ENCODE measurements at regions not wholly inside any gene's neighbourhood (a gene's known extent, or its start where the extent isn't known, plus 50 kb on each side); places are given as distances from the start of the nearest gene placed in this dataset.

DNA sequence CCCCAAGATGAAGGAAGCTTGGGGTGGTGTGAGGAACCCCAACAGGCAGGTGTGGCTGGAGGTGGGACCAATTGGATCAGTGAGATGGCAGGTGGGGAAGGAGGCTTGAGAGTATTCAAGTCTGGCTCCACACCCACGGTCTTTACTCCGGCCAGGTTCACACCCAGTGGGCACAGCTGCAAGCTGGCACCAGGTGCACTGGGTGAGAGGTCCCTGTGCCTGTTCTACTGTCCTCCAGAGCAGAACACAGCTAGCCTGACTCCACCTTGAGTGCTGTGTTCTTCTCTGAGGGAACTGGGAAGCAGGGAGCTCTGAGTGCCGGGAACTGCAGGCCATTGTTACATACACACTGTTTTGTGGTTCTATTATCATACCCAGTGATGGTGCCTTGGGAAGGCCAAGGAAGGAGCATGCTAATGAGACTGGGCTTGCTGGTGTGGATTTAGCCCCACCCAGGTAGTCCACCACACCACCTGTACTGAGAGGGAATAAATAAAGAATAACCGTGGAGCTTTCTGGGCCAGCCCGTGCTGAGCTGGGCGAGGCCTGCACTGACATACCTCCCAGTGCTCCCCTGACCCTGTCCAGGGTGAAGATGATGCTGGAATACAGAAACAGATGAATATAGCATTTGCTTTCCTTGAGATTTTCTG is 93.4 kb downstream of the ABHD5 start:
- no peak for DNase-seq (ENCODE audit: low spot score)

DNA sequence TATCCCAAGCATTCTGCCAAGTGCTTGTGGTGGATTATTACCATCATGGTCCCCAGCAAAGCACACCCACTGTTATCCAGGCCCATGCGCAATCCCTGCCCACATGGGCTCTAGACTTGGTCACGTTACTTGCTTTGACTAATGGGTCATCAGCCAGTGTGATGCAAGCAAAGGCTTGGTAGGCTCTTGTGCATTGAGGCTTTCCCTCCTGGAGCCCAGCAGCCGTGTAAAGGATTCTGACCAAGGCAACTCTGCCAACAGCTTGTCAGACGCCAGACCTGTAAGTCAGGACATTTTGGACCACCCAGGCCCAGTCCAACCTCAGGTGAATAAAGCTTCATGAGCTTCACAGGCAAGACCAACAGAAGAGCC is 93.9 kb downstream of the ABHD5 start:
- DNase-seq (ENCODE audit: low spot score) = no peak

DNA sequence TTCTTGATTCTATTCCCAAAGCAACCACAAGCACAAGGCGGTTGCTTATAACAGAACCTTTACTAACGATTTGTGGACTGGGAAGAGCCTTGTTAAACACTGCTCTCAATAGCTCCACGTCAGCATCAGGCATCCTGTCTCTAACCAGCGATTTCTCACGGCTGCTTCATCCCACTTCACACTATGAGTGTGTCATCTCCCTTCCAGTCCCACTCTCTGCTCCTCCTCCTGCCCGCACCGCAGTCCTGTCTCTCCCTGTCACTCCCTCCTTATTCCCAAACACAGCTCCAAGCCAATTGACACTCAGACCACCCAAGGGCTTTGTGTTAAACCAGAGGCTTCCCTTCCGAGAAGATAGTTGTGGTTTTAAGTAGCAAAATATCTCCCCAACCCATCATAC is 94.8 kb downstream of the ABHD5 start:
- DNase-seq (ENCODE audit: low spot score) = no peak

DNA sequence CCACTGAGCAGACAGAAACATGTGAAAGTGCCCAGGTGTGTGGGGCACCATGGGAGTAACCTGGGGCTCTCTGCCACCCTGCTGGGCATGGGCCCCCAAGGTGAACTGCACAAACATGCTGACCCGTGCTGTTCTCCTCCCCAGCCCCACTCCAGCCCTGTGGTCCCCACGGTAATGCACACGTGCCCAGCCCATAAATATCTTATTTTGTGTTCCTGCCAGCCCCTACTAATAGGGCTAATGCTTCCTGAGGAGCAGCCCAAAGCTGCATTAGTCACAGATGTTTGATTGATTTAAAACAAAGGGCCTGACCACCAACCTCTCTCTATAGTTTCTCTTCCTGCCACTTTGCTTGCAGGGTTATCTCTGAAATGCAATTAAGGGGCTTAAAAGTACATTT is 95.4 kb downstream of the ABHD5 start:
- DNase-seq (ENCODE audit: low spot score) = no peak

DNA sequence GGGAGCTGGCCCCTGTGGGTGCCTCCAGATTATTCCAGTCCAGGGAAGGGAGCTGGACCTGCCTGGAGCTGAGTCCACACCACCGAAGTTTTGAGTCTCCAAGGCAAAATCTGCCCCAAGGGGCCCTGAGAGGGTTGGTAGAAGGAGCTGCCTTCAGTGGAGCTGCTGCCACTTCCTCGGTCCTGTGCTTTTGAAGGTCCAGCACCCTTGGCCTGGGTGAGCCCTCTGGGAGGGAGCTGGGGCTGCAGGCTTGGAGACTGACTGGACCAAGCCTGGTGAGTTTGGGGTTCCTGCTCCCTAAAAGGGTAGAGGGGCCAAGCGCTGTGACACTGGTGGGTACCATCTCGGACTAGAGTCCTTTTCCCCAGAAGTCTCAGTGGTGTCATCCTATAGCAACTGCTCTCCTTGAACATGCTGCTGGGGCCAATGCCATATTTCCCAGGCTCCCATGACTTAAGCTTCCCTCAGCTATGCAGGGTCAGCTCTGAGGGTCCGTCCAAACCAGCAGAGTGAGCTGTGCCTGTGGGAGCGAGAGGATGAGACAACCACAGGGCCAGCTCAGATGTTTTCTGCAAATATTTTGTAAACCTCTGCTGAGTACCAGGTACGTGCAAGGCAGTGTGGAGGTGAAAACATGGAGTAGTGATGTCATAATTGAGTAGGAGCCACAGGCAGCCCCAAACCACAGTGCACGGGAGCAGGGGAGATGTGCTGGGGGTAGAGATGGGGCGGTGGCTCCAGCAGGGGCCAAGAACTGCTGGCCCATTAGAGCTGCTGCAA is 96.0 kb downstream of the ABHD5 start:
- no peak for DNase-seq (ENCODE audit: low spot score)

DNA sequence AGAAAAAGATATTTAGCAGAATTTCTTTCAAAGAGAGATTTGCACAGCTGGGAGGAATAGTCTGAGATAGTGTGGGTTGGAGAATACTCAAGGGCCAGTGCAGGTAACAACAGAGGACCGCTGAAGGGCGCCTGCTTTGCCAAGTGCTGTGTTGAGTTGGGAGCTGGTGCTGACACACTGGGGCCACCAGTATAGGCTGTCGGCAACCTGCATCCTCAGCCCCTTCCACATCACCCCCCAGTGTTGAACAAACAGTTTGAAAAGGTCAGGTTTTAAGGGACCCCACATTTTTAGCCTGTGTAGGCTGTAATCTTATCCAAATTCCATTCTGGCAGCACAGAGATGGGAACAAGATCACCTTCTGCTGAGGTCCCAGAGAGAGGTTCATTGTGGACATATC is 96.6 kb downstream of the ABHD5 start:
- DNase-seq (ENCODE audit: low spot score) = no peak

DNA sequence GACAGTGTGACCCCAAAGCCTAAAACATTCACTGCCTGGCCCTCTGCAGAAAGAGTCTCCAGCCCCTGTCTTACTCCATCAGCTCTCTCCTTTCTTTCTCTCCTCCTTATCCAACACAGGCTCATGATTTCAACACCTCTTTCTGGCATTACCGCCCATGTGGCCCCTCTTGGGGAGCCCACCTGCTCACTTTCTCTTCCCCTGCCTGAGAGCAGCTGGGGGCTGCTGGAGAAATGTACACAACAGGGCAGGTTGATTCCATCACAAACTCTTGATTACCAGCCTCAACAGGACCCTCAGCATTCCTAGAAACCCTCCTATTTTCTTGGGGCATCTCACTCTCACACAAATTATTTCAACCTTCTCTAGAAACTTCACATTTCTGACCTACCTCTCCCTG is 98.3 kb downstream of the ABHD5 start:
- DNase-seq (ENCODE audit: low spot score) = no peak

DNA sequence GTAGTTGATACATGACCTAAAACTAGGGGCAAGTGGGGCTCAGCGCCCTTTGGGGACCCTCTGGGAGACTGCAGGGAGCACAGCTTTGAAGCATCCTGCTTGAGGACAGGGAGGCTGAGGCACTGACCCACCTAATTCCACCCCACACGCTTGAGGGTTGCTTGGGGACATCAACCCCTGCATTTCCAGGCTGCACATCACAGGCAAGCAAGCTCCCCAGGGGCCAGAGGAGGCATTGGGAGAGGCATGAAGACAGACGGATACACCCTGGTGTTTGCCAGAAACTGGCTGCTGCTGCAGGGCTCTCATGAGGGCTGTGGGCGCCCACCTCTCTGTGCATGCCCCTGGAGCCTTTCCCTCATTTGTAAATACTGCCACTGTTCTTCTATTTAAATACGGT is 99.3 kb downstream of the ABHD5 start:
- DNase-seq (ENCODE audit: low spot score) = no peak

DNA sequence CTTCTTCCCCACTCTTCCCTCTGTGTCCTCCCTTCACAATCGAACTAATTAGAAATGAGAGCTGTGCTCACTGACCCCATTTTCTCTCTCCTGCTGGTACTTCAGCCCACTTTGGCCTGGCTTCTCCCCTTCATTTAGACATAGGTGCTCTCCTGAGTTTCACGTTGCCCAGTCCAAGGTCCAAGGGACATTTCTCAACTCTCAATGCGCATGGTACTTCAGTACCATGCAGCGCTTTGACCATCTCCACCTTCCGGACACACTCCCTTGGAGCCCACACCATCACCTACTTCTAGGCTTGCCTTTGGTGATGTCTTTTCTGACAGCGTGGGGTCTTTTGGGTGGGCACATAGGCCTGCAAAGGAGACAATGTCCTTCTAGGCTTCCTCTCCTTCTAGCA is 99.7 kb downstream of the ABHD5 start:
- DNase-seq (ENCODE audit: low spot score) = no peak

DNA sequence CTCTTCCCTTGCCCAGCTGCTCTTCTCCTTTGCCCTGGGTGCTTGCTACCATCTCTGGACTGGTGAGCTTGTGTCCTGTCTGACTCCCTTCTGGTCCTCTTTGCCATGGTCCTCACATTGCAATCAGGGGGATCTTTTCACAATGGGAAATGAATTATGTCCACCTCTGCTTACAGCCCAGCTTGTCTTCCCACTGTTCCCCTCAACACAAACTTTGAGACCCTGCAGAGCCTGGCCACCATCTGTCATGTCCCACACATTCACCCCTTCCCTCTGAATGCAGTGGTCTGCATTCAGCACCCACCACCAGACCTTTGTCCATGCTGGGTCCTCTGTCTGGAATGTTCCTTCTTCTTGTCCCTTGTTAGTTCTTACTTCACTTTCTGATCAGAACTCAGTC is 100.5 kb downstream of the ABHD5 start:
- no peak for DNase-seq (ENCODE audit: low spot score)

DNA sequence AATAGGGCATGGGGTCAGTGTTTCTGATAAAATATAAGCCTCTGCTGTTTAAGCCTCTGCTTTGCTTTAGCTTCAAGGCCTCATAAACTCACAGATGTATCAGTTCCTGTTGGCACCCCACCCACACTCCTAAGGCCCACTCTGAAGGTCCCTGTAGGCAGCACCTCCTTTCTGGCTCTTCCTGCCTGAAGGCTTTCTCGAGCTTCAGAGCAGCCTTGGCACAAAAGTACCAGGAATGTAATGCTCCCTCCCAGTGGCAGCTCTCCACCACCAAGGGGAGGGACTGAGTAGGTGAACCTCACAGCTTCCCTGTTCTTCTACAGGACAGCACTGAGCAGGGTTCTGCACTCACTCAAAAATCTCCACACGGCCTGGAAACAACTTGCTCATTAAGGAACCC is 102.2 kb downstream of the ABHD5 start:
- DNase-seq (ENCODE audit: low spot score) = no peak

DNA sequence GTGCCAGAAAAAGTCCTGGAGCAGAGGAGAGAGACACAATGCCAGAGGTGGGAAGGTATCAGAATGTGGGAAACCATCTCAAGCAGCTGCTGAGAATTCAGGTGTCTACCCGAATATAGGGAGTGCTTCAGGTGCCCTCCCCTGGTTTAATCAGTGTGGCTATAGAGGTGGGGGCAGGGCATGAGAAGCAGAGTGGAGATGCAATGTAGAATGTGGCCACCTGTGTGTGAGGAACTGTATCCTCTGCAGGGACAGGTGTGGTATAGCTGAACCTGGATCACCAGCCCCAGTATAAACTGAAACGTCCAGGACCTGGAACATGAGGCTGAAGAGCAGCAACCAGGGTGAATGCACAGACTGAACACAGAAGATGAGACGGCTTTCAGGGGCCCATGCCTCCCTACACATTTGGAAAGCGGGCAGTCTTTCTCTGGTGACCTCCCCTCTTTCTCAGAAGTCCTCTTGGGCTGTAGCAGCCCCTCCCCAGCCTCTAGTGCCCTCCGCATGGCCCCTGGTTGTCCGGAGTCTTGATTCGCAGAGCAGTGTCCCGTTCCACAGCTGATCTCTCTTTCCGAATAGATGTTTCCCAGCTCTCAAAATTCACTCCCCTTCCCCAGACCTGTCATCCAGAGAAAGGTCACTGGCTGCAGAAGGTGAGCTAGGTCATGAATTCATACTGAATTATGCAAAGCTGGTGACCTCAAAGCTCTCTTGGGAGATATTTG is 103.1 kb downstream of the ABHD5 start:
- no peak for DNase-seq (ENCODE audit: low spot score)

DNA sequence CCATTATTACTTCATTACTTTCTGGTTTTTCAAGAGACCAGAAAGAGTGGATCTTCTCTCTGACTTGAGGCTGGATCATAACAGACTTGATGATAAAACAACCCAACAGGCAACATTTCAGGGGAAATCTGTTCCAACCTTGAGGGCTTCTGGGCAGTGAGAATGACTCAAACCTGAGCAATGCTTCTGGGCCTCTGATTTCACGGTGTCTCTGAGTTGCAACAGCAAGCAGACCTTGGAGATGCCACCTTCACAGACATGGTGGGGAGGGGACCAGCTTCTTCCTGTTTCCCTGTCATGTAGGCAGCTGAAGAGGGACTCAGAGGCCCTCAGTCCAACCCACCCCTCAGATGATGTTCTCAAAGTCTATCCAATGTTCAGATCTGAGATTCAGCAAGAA is 104.0 kb downstream of the ABHD5 start:
- DNase-seq (ENCODE audit: low spot score) = no peak

DNA sequence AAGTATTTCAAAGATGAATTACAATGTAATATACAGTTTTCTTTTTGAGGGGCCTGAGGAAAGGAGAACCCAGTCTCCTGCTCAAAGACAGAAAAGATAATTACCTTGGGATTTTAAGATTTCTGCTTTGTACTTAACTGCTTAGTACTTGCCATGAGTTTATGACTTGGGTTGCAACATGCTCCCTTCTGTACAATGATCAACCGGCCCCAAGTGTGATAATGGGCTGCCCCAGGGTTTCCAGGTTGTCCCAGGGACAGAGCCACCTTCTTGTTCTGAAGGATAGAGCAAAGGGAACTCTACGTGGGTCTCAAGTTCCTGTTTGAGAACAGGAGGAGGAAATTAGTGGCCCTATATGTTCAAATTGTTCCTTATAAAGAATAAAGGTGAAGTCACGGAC is 104.8 kb downstream of the ABHD5 start:
- DNase-seq (ENCODE audit: low spot score) = no peak

DNA sequence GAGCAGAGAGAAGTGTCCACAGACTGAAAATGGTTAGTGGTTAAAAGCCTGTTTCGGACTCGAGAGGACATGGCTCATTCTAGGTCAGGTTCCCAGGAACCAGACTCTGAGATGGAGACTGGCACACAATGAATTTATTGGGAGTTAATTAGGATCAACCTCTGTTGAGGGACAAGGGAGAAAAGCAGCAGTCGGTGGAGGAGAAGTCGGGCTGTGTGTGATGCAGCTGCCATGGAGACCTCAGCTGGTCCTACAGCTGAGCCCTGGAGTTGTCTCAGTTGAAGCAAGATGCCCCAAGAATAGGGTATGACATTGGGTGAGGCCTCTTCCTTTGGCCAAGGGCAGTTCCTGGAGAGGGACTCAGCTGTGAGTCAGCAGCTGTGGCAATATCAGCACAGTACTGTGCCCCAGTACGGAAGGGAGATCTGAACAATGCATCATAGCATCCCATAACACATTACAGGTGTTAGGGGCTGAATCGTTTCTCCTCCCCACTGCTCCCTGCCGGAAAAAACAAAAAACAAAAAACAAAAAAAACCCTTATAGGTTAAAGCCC is 105.4 kb downstream of the ABHD5 start:
- no peak for DNase-seq (ENCODE audit: low spot score)

DNA sequence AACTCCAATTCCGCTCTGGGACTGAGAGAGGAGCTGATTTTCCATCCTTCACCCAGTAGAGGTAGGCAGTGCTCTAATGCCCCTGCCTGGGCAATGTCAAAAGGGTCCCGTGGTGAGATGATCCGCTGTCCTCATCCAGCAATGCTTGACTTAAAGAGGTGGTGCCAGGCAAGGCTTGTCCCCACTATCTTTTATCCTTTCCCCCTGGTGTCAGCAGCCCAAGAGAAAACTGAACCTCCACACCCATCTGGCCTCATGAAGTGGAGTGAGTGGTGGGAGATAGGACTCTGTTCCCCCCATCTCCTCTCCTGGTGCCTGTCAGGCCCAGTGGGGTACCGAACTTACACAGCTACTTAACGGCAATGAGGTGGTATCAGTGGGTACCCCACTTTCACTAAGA is 107.1 kb downstream of the ABHD5 start:
- DNase-seq (ENCODE audit: low spot score) = no peak

DNA sequence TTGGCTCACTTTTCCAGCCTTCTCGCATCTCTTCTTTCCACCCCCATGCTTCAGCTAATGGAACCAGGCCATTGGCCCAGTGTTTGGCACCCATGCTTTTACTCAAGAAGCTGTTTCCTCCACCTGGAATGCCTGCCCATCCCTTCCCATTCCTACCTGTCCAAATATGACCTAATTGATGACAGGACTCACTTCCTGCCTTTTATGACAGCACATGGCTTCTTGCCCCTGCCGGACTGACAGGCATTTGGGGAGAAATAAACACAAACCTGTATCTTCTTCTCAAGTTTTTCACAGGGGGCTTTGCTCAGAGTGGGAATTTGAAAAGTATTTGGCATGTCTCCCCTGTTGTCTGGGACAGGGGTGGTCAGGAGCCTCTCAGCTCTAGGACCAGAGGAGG is 120.1 kb downstream of the ABHD5 start:
- DNase-seq (ENCODE audit: low spot score) = no peak

DNA sequence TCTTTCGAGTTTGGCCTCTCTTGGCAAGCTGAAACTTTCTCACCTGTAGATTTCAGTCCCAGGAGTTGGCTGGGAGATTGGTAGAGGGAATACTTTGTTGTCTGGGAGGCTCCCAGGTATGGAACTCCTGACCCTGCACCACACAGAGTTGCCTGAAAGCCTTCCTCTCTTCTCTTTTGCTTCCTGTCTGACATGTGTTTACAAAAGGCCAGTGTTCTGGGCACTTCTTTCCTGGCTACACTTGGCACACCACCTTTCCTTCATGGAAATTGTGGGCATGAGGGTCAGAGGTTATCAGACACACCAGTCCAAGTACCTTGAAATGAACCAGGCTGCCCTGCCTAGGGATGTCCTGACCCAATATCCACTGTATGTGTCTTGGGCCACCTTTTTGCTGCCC is 123.7 kb downstream of the ABHD5 start:
- no peak for DNase-seq (ENCODE audit: low spot score)

DNA sequence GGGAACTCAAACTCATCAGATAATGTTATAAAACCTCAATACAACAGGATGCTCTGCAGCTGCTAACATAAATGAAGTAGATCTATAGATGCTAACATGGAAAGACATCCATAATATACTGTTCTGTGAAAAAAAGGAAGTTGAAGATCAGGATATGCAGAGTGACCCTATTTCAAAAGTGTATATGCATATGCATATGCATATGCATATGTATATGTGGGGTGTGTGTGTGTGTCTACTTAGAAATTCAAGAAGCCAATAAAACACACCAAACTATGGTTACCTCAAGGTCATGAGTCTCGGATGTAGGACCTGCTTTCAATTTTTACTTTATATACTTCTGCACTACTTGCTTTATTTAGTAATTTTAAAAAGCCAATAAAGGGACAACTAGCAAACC is 125.6 kb downstream of the ABHD5 start:
- no peak for DNase-seq (ENCODE audit: low spot score)

DNA sequence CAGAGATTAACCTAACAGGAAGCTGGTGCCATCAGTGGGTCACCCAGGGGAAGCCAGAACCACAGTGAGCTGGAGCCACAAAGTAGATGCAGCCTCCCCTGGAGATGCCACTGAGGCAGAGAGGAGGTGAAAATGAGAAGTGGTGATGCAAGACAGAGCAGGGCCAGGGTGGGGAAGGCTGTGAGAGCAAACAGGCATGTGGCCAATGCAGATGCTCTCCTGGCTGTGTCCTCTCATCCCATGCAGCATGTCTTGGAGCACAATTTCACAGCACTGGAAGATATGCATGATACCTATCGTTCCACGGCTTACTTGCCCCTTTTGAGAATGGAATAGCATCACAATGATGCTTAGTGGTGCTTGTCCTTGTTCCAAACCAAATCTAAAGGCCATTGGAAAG is 126.3 kb downstream of the ABHD5 start:
- no peak for DNase-seq (ENCODE audit: low spot score)

DNA sequence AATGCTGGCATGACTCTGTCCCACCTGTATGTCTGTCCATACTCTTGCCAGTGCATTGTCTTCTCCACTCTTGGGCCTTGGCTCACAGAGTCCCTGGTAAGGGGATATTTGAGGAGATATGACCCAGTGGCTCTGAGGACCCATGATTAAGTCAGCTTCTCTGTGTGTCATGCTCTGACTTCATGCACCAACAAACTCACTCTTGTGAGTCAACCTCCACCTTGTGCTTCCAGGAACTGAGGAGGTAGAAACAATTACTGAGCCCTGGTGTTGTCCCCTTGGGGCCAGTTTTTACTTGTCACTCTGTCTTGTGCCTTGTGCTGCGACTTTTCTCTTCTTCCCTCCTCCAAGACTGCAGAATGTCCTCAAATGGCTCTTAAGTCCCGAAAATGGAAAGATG is 127.1 kb downstream of the ABHD5 start:
- DNase-seq (ENCODE audit: low spot score) = no peak

DNA sequence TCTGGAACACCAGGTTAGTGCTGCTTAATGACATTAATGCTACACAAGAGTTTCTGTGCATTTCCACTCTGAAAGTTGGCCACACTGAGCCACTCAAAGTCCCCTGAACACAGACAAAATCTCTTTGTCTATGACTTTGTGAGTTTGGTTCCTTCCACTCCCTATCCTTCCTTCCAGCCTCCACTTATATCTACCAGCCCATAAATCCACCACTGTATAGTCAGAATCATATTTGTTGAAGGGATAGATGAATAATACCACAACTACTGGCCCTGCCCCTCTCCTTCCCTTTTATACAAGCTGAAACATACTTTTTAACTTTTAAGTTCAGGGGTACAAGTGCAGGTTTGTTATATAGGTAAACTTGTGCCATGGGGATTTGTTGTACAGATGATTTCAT is 127.5 kb downstream of the ABHD5 start:
- DNase-seq (ENCODE audit: low spot score) = no peak
